Thoracic aorta (tissue), 2 donors: ENCODE measurements at regions not wholly inside any gene's neighbourhood (a gene's known extent, or its start where the extent isn't known, plus 50 kb on each side); places are given as distances from the start of the nearest gene placed in this dataset.

ENCODE experiments used
- ATAC-seq: fragments of 150-250 bp; one replicate; pipeline ENCODE4 v1.8.0; 2017; ENCODE audit warnings: low read depth; ENCODE audit not compliant: insufficient number of reproducible peaks, low FRiP score
- DNase-seq: peaks from one replicate; pipeline ENCODE4 v3.0.0-alpha.2; 2020; ENCODE audit warnings: low spot score
- H3K27ac ChIP-seq, 2 donors: fragments of 200-600 bp; sonication (generic); 1 replicate in 1 of 2; 2 replicates in 1 of 2; pipeline ENCODE4 v1.5.1; 2016; ENCODE audit warnings: mild to moderate bottlenecking in 2 of 2, moderate library complexity in 2 of 2
- H3K27me3 ChIP-seq: fragments of 200-600 bp; sonication (generic); replicated peaks from 2 replicates; pipeline ENCODE4 v1.6.0; 2016; ENCODE audit warnings: mild to moderate bottlenecking; ENCODE audit not compliant: insufficient read depth
- H3K36me3 ChIP-seq: fragments of 200-600 bp; sonication (generic); one replicate; pipeline ENCODE4 v1.5.1; 2016
- H3K4me1 ChIP-seq, 2 donors: fragments of 200-600 bp; sonication (generic); 1 replicate in 1 of 2; 2 replicates in 1 of 2; pipeline versions ENCODE4 v1.5.1 to v1.6.0; 2016; ENCODE audit warnings: low read depth in 2 of 2, mild to moderate bottlenecking in 1 of 2; ENCODE audit not compliant: control insufficient read depth in 1 of 2
- H3K4me3 ChIP-seq: fragments of 200-600 bp; sonication (generic); 2 replicates; pipeline ENCODE4 v1.5.1; 2016; ENCODE audit warnings: mild to moderate bottlenecking
- H3K9me3 ChIP-seq: fragments of 200-600 bp; sonication (generic); 2 replicates; pipeline ENCODE4 v1.5.1; 2016
- CTCF ChIP-seq: fragments of 200-600 bp; sonication (generic); IDR thresholded peaks from one replicate; pipeline ENCODE4 v1.5.1; 2019; ENCODE audit warnings: antibody characterized with exemption

DNA sequence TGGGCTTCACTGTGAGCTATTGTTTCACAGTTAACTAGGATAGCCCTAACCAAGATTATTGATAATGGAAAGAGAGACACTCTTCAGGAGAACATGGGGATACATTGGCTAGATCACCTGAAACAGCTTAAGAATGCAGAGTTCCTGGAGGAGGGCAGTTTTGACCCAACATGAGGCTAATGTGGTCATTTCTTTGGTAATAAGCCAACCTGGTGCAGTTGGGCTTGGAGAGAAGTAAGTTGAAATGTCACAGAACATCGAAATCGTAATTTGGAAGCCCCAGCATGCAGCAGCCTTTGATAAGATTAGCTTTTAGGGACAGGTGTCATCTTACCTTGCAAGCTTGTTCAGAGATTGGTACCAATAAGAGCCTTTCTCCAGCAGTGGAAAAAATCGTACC lies 556.6 kb upstream of the GOT2 start:
- no peak for DNase-seq
- no peak for TF ChIP-seq CTCF
- H3K27ac ChIP-seq = no peak overlapping the region
- no peaks in the 10 kb centered on the region for H3K27me3 ChIP-seq
- no peaks in the 10 kb centered on the region for H3K9me3 ChIP-seq
- H3K4me1 ChIP-seq = no peaks in the 10 kb centered on the region
- H3K4me3 ChIP-seq = no peak overlapping the region
- H3K36me3 ChIP-seq = no peaks in the 10 kb centered on the region
- ATAC-seq = no peak

GRCh38 chr16:59289151-59289550 lies 555.0 kb upstream of the GOT2 start:
- Histone ChIP-seq H3K27ac (no peak overlapping the region), H3K4me1 (no peaks in the 10 kb centered on the region), H3K36me3 (no peaks in the 10 kb centered on the region), H3K9me3 (no peaks in the 10 kb centered on the region), H3K27me3 (no peaks in the 10 kb centered on the region), H3K4me3 (no peak overlapping the region)
- TF ChIP-seq CTCF = no peak
- no peak for DNase-seq
- ATAC-seq = no peak

- ATAC-seq (no peak), DNase-seq (no peak)
- TF ChIP-seq CTCF = no peak
- no peaks in the 10 kb centered on the region for H3K27me3 ChIP-seq
- H3K4me3 ChIP-seq = no peak overlapping the region
- no peaks in the 10 kb centered on the region for H3K9me3 ChIP-seq
- no peak overlapping the region for H3K27ac ChIP-seq
- no peaks in the 10 kb centered on the region for H3K4me1 ChIP-seq
- no peaks in the 10 kb centered on the region for H3K36me3 ChIP-seq
These were observed 540.0 kb upstream of the GOT2 start for GRCh38 chr16:59274141-59274540.

DNA sequence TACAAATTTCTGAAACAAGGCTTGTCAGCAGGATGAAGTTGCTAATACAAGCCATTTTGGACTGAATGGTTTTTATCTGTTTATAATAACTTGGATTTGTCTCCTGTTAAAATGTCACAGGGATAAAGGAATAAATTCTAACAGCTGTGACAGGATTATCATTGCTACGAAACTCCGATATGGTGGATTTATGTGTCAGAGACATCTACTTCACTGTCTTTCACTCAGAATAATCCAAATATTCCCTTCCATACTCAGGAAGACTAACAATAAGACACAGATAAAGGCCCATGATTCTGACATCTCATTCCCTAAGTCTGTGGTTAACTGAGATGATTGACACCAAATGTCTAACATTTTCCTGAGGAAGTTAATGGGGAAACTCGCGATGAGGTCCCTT lies 529.8 kb upstream of the GOT2 start:
- no peaks in the 10 kb centered on the region for H3K9me3 ChIP-seq
- H3K27ac ChIP-seq = no peak overlapping the region
- DNase-seq (no peak), ATAC-seq (no peak)
- no peak for TF ChIP-seq CTCF
- no peaks in the 10 kb centered on the region for H3K27me3 ChIP-seq
- no peak overlapping the region for H3K4me3 ChIP-seq
- no peaks in the 10 kb centered on the region for H3K36me3 ChIP-seq
- no peaks in the 10 kb centered on the region for H3K4me1 ChIP-seq

DNA sequence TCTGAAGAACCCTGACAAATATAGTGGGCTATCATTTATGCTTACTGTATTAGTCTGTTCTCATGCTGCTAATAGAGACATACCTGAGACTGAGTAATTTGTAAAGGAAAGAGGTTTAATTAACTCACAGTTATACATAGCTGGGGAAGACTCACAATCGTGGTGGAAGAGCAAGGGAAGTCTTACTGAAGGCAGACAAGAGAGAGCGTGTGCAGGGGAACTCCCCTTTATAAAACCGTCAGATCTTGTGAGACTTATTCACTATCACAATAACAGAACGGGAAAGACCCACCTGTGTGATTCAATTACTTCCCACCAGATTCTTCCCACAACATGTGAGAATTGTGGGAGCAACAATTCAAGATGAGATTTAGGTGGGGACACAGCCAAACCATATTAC lies 526.8 kb upstream of the GOT2 start:
- no peak for TF ChIP-seq CTCF
- H3K9me3 ChIP-seq = no peaks in the 10 kb centered on the region
- DNase-seq (no peak), ATAC-seq (no peak)
- H3K27me3 ChIP-seq = no peaks in the 10 kb centered on the region
- no peak overlapping the region for H3K27ac ChIP-seq
- H3K36me3 ChIP-seq = no peaks in the 10 kb centered on the region
- H3K4me3 ChIP-seq = no peak overlapping the region
- H3K4me1 ChIP-seq = no peaks in the 10 kb centered on the region
